HuH-7.5 (cell line): ENCODE measurements at regions not wholly inside any gene's neighbourhood (a gene's known extent, or its start where the extent isn't known, plus 50 kb on each side); places are given as distances from the start of the nearest gene placed in this dataset.

Experiments used
- DNase-seq: peaks from one replicate; pipeline ENCODE4 v3.0.0; 2011; ENCODE audit warnings: low spot score

GRCh38 chr12:93299262-93299846, 78.4 kb upstream of the NUDT4 start:
- no peak for DNase-seq

- no peak for DNase-seq
Measured at GRCh38 chr12:93300611-93301021, 77.1 kb upstream of the NUDT4 start.

GRCh38 chr12:93302331-93303229, 75.1 kb upstream of the NUDT4 start:
- no peak for DNase-seq

- DNase-seq, result no peak
Measured at GRCh38 chr12:93306636-93307035, 71.1 kb upstream of the NUDT4 start.

- no peak for DNase-seq
Measured at GRCh38 chr12:93308281-93308680, 69.4 kb upstream of the NUDT4 start.

GRCh38 chr12:93311827-93312226, 65.9 kb upstream of the NUDT4 start:
- no peak for DNase-seq

- DNase-seq, result no peak
Measured at GRCh38 chr12:93314177-93314497, 63.6 kb upstream of the NUDT4 start.

- no peak for DNase-seq
Measured at GRCh38 chr12:93315385-93315906, 62.3 kb upstream of the NUDT4 start.

GRCh38 chr12:93315907-93316622, 61.7 kb upstream of the NUDT4 start:
- DNase-seq, result no peak

- DNase-seq, result no peak
Measured at GRCh38 chr12:93316623-93316971, 61.1 kb upstream of the NUDT4 start.

- no peak for DNase-seq
Measured at GRCh38 chr12:93317227-93317626, 60.5 kb upstream of the NUDT4 start.

GRCh38 chr12:93318720-93319522, 58.8 kb upstream of the NUDT4 start:
- DNase-seq, result no peak

- DNase-seq, result no peak
Measured at GRCh38 chr12:93319523-93320050, 58.1 kb upstream of the NUDT4 start.

- no peak for DNase-seq
Measured at GRCh38 chr12:93322784-93323183, 54.9 kb upstream of the NUDT4 start.

- DNase-seq, result no peak
Measured at GRCh38 chr12:93323625-93324329, 53.9 kb upstream of the NUDT4 start.

- no peak for DNase-seq
Measured at GRCh38 chr12:93325855-93326254, 51.9 kb upstream of the NUDT4 start.
